ENCODE measurements at regions not wholly inside any gene's neighbourhood (a gene's known extent, or its start where the extent isn't known, plus 50 kb on each side); places are given as distances from the start of the nearest gene placed in this dataset.
"Not testable (repeated sequence)": the region's sequence is repeated elsewhere in the genome, so short reads cannot be mapped to it uniquely, and the experiment has no call there.

DNA sequence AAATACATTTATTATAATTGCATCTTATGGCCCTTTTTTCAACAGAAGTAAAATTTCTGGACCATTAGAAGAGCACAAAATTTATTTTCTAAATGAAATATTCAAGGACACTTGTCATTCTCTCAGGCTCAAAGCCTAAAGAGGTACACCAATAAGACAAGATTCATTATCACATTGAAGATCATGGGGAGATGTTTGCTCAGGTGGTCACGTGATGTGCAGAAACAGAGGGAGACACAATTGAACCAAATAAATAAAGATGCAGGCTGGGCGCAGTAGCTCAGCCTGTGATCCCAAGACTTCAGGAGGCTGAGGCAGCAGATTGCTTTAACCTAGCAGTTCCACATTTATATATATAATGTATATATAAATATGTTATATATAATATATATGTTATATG is 53.2 kb upstream of the TMEM254 start:
- no peak for DNase-seq (ENCODE audit: low read depth, low spot score)
- no peak overlapping the region for H3K27ac ChIP-seq (ENCODE audit: low read length)
- no peaks in the 10 kb centered on the region for H3K9me3 ChIP-seq (ENCODE audit: control insufficient read depth, insufficient read depth, low read length)
- no peaks in the 10 kb centered on the region for H3K36me3 ChIP-seq (ENCODE audit: control insufficient read depth, insufficient read depth, low read length)
- H3K27me3 ChIP-seq (ENCODE audit: control insufficient read depth, insufficient read depth, low read length), result no peaks in the 10 kb centered on the region
- H3K4me1 ChIP-seq (ENCODE audit: control insufficient read depth, insufficient read depth, low read length), result no peaks in the 10 kb centered on the region
- no peak overlapping the region for H3K4me3 ChIP-seq (ENCODE audit: low read length)
- WGBS (ENCODE audit: insufficient coverage, insufficient read length), result no CpG with 5 or more reads among the region's 2 CpGs

DNA sequence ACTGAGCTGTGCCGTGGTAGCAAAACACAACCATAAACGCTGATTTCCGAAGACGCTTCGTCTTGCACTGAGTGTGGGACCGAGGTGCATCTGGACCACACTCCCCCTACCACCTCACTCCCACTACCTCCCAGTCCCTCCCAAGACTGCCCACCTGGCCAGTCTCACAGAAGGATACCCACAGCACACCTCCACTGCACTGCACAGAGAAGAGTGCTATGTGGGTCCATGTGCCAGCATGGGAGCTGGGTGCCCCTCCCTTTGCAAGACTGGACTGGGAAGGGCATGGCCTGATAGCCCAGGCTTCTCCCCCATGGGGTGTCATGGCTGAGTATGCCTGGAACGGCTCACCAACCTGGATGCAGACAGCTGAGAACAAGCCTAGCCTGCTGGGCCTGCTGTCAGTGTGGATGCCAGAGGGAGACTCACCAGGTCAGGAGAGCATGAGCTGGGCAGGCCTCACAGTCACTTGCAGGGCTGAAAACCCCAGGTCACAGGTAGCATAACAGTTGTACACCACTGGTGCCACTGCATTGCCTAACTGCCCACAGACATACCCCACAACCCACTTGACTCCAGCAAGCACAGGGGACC is 56.0 kb upstream of the TMEM254 start:
- WGBS (ENCODE audit: insufficient coverage, insufficient read length), result no CpG with 5 or more reads among the region's 7 CpGs
- H3K36me3 ChIP-seq (ENCODE audit: control insufficient read depth, insufficient read depth, low read length); H3K4me3 ChIP-seq (ENCODE audit: low read length); H3K27me3 ChIP-seq (ENCODE audit: control insufficient read depth, insufficient read depth, low read length); DNase-seq (ENCODE audit: low read depth, low spot score); H3K4me1 ChIP-seq (ENCODE audit: control insufficient read depth, insufficient read depth, low read length); H3K27ac ChIP-seq (ENCODE audit: low read length); H3K9me3 ChIP-seq (ENCODE audit: control insufficient read depth, insufficient read depth, low read length): not testable (repeated sequence)

DNA sequence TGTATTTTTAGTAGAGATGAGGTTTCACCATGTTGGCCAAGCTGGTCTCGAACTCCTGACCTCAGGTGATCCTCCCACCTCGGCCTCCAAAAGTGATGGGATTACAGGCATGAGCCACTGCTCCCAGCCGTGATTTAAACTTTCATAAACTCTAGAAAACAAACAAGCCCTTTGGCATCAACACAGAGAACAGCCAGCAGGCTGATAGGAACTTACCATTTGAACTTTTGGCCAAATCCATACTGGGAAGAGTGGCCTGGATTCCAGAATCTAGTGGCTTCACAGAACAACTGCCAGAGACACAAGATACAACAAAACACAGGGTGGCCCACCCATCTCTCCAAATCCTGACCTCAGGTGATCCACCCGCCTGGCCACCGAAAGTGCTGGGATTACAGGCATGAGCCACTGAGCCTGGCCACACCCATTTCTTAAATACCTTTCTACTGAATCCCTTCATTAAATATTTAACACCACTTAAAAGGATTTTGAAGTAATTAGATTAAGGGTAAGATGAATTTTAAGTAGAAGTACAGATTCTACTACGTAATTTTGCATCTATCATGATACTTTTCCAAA is 60.0 kb upstream of the TMEM254 start:
- H3K4me3 ChIP-seq (ENCODE audit: low read length); H3K27ac ChIP-seq (ENCODE audit: low read length); DNase-seq (ENCODE audit: low read depth, low spot score); H3K36me3 ChIP-seq (ENCODE audit: control insufficient read depth, insufficient read depth, low read length); H3K27me3 ChIP-seq (ENCODE audit: control insufficient read depth, insufficient read depth, low read length); H3K9me3 ChIP-seq (ENCODE audit: control insufficient read depth, insufficient read depth, low read length); H3K4me1 ChIP-seq (ENCODE audit: control insufficient read depth, insufficient read depth, low read length): not testable (repeated sequence)
- no CpG with 5 or more reads among the region's 6 CpGs for WGBS (ENCODE audit: insufficient coverage, insufficient read length)

DNA sequence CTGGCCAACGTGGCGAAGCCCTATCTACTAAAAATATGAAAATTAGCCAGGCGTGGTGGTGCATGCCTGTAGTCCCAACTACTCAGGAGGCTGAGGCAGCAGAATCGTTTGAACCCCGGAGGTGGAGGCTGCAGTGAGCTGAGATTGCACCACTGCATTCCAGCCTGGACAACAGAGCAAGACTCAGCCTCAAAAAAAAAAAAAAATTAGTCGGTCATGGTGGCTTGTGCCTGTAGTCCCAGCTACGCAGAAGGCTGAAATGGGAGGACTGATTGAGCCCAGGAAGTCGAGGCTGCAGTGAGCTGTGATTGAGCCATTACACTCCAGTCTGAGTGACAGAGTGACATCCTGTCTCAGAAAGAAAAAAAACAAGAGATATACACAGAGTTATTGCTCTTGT is 61.3 kb upstream of the TMEM254 start:
- not testable (repeated sequence) for H3K9me3 ChIP-seq (ENCODE audit: control insufficient read depth, insufficient read depth, low read length)
- no CpG with 5 or more reads among the region's 8 CpGs for WGBS (ENCODE audit: insufficient coverage, insufficient read length)

DNA sequence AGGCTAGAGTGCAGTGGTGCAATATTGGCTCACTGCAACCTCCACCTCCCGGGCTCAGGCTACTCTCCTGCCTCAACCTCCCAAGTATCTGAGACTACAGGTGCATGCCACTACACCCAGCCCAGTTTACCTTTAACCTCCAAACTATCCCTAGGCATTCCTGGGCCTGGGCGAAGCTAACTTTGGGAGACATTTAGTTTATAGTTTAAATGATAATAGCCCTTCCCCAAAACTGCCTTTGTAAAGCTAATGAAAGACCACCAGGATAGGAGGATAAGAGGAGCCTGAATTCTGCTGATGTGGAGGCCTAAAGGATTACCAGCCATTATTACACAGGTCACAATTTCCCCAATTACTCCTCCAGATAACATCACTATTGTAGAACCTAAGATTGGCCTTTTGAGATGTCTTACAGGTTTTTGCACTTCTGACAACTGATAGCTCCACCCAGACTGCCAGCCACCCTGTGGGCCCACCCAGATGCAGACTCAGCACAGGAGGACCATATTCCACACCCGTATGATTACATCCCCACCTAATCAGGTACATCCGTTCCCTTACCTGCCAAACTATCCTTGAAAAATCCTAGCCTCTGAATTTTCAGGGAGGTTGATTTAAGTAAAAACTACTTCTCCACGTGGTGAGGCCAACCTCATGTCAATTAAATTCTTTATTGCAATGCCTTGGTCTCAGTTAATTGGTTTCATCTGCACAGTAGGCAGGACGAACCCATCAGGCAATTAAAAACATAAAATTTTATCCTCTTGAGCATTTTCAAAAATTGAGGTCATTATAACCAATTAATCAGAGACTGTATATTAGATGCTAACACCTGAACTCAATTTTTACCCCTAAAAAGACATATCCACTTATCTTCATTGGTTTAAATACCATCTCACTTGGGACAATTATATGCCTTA is 62.3 kb upstream of the TMEM254 start:
- WGBS (ENCODE audit: insufficient coverage, insufficient read length), result no CpG with 5 or more reads among the region's 6 CpGs
- Histone ChIP-seq H3K36me3 (ENCODE audit: control insufficient read depth, insufficient read depth, low read length) (no peaks in the 10 kb centered on the region), H3K27me3 (ENCODE audit: control insufficient read depth, insufficient read depth, low read length) (no peaks in the 10 kb centered on the region), H3K4me3 (ENCODE audit: low read length) (no peak overlapping the region), H3K4me1 (ENCODE audit: control insufficient read depth, insufficient read depth, low read length) (peaks cover 2% of the 10 kb centered on the region; the same call in 1 of the 2 replicates), H3K27ac (ENCODE audit: low read length) (no peak overlapping the region), H3K9me3 (ENCODE audit: control insufficient read depth, insufficient read depth, low read length) (no peaks in the 10 kb centered on the region)
- DNase-seq (ENCODE audit: low read depth, low spot score), result peak; percentile 25

More for the DNA sequence above, 61.3 kb upstream of the TMEM254 start:
- H3K4me3 ChIP-seq (ENCODE audit: low read length); DNase-seq (ENCODE audit: low read depth, low spot score); H3K4me1 ChIP-seq (ENCODE audit: control insufficient read depth, insufficient read depth, low read length); H3K27me3 ChIP-seq (ENCODE audit: control insufficient read depth, insufficient read depth, low read length); H3K36me3 ChIP-seq (ENCODE audit: control insufficient read depth, insufficient read depth, low read length); H3K27ac ChIP-seq (ENCODE audit: low read length): not testable (repeated sequence)

DNA sequence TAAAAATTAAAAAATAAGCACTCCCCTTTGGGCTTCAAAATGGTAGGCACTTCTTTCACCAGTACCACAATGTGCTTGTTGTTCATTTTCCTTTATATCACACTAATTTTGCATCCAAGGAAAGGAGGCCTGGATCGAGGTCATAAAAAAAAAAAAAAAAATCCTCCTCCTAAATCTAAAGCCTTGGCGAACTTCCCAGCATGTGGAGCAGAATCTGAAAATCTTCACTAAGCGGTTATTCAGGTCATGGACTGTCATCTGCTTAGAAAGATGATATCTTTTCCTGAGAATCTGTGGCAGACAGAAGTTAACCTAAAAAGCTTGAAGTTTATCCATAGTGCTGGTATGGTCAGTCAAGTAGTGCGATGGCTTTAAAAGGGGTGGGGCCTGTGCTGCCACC is 64.2 kb upstream of the SFTPD start:
- H3K4me1 ChIP-seq (ENCODE audit: control insufficient read depth, insufficient read depth, low read length); H3K4me3 ChIP-seq (ENCODE audit: low read length); H3K36me3 ChIP-seq (ENCODE audit: control insufficient read depth, insufficient read depth, low read length); H3K27me3 ChIP-seq (ENCODE audit: control insufficient read depth, insufficient read depth, low read length); H3K9me3 ChIP-seq (ENCODE audit: control insufficient read depth, insufficient read depth, low read length); H3K27ac ChIP-seq (ENCODE audit: low read length); DNase-seq (ENCODE audit: low read depth, low spot score): not testable (repeated sequence)
- no CpG with 5 or more reads among the region's 4 CpGs for WGBS (ENCODE audit: insufficient coverage, insufficient read length)

DNA sequence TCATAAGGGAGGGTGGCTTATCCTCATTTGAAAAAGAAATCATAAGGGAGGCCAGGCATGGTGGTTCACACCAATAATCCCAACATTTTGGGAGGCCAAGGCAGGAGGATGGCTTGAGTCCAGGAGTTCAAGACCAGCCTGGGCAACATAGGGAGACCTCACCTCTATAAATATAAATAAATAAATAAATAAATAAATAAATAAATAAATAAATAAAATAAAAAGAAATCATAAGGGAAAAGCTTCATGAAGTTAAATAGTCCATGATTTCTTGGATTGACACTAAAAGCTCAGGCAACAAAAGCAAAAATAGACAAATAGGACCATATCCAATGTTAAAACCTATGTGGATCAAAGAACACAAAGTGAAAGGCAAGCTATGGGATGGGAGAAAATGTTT is 62.2 kb upstream of the SFTPD start:
- H3K4me3 ChIP-seq (ENCODE audit: low read length); H3K36me3 ChIP-seq (ENCODE audit: control insufficient read depth, insufficient read depth, low read length); H3K27me3 ChIP-seq (ENCODE audit: control insufficient read depth, insufficient read depth, low read length); H3K4me1 ChIP-seq (ENCODE audit: control insufficient read depth, insufficient read depth, low read length); H3K27ac ChIP-seq (ENCODE audit: low read length); DNase-seq (ENCODE audit: low read depth, low spot score); H3K9me3 ChIP-seq (ENCODE audit: control insufficient read depth, insufficient read depth, low read length): not testable (repeated sequence)

DNA sequence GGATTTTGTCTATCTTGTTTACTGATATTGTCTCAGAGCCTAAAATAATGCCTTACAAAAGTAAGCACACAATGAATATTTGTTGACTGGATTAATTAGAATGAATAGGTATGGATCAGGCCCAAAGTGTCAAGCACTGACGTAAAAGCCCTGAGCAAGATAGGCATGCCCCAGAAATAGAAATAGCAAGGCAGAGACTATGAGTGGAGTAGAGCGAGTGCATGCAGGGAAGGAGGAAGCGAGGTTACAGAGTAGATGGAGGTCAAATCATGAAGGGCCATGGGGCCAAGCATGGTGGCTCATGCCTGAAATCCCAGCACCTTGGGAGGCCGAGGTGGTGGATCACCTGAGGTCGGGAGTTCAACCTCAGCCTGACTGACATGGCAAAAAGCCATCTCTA is 51.6 kb upstream of the SFTPD start:
- DNase-seq (ENCODE audit: low read depth, low spot score), result no peak
- H3K4me1 ChIP-seq (ENCODE audit: control insufficient read depth, insufficient read depth, low read length), result no peaks in the 10 kb centered on the region; the same call in 1 of the 2 replicates
- H3K27ac ChIP-seq (ENCODE audit: low read length), result no peak overlapping the region
- H3K4me3 ChIP-seq (ENCODE audit: low read length), result no peak overlapping the region
- no peaks in the 10 kb centered on the region for H3K27me3 ChIP-seq (ENCODE audit: control insufficient read depth, insufficient read depth, low read length)
- WGBS (ENCODE audit: insufficient coverage, insufficient read length), result no CpG with 5 or more reads among the region's 5 CpGs
- H3K36me3 ChIP-seq (ENCODE audit: control insufficient read depth, insufficient read depth, low read length), result no peaks in the 10 kb centered on the region
- H3K9me3 ChIP-seq (ENCODE audit: control insufficient read depth, insufficient read depth, low read length), result no peaks in the 10 kb centered on the region

Data from iPS DF 6.9 (cell line).